GM12878 (cell line): ENCODE measurements at regions not wholly inside any gene's neighbourhood (a gene's known extent, or its start where the extent isn't known, plus 50 kb on each side); places are given as distances from the start of the nearest gene placed in this dataset.

Experiments used
- ATAC-seq: fragments of 200-7000 bp; cut with Tn5 transposase; 3 replicates; pipeline ENCODE4 v1.9.1; 2020; ENCODE audit warnings: mild to moderate bottlenecking, moderate library complexity
- BruUV-seq: library from RNA; stranded (reverse); fragments of 400-500 nt; replicated peaks from 2 replicates; lab custom pipeline; 2021; lab: Mats Ljungman, UMichigan
- CTCF ChIA-PET: fragments of 300-600 bp; sonication (Branson Sonifier 250); formaldehyde crosslinking; extraction: SDS; loops from one replicate; lab custom pipeline; 2021; ENCODE audit warnings: inconsistent platforms; lab: Yijun Ruan, JAX
- POLR2A ChIA-PET: fragments of 350-600 bp; formaldehyde crosslinking; extraction: SDS; loops from one replicate; lab custom pipeline; 2021; ENCODE audit warnings: inconsistent platforms; lab: Charles Lee
- RAD21 ChIA-PET: fragments of 300-600 bp; sonication (Branson Sonifier 250); formaldehyde crosslinking; loops from one replicate; lab custom pipeline; 2023; ENCODE audit warnings: antibody characterized with exemption; ENCODE audit not compliant: unreplicated experiment; lab: Charles Lee
- SMC1A ChIA-PET: fragments of 300-600 bp; sonication (Branson Sonifier 250); formaldehyde crosslinking; loops from one replicate; lab custom pipeline; 2023; ENCODE audit not compliant: unreplicated experiment, uncharacterized antibody; lab: Charles Lee
- DNase-seq: peaks from one replicate; pipeline ENCODE4 v3.0.0-alpha.2; 2011; ENCODE audit warnings: low read depth, low spot score
- FAIRE-seq: peaks from 3 replicates; lab custom pipeline; 2011; peaks lifted over from hg19 to GRCh38; lab: Jason Lieb, UNC
- H2AFZ ChIP-seq: 2 replicates; pipeline ENCODE4 v1.6.0; 2011; ENCODE audit warnings: low read depth, low read length, control low read depth; ENCODE audit not compliant: control insufficient read depth
- H3K27ac ChIP-seq: 2 replicates; pipeline ENCODE4 v1.5.1; 2011; ENCODE audit warnings: control low read depth; ENCODE audit not compliant: control insufficient read depth, insufficient read depth
- H3K27me3 ChIP-seq, 2 experiments: replicated peaks in 1 of 2; 2 replicates each; pipeline versions ENCODE4 v1.6.0 to v1.6.1; 2011; ENCODE audit warnings: low read length in 1 of 2; ENCODE audit not compliant: control insufficient read depth in 2 of 2, insufficient read depth in 2 of 2
- H3K36me3 ChIP-seq, 2 experiments: 2 replicates each; pipeline ENCODE4 v1.5.1; 2011; ENCODE audit warnings: low read length in 1 of 2; ENCODE audit not compliant: control insufficient read depth in 2 of 2, insufficient read depth in 2 of 2
- H3K4me1 ChIP-seq: 2 replicates; pipeline ENCODE4 v1.6.1; 2011; ENCODE audit warnings: mild to moderate bottlenecking, low read length, moderate library complexity, mixed read lengths; ENCODE audit not compliant: control insufficient read depth, insufficient read depth
- H3K4me2 ChIP-seq: 2 replicates; pipeline ENCODE4 v1.6.0; 2011; ENCODE audit warnings: control low read depth; ENCODE audit not compliant: control insufficient read depth, insufficient read depth
- H3K4me3 ChIP-seq: fragments of 200-600 bp; sonication (generic); 2 replicates; pipeline ENCODE4 v1.5.1; 2016
- H3K79me2 ChIP-seq: 2 replicates; pipeline ENCODE4 v1.6.0; 2011; ENCODE audit warnings: low read length; ENCODE audit not compliant: control insufficient read depth, insufficient read depth
- H3K9ac ChIP-seq: 2 replicates; pipeline ENCODE4 v1.8.0; 2011; ENCODE audit warnings: low read length, control low read depth, mixed read lengths; ENCODE audit not compliant: control insufficient read depth, insufficient read depth
- H3K9me3 ChIP-seq: replicated peaks from 3 replicates; pipeline ENCODE4 v1.5.1; 2011; ENCODE audit warnings: mild to moderate bottlenecking, low read length; ENCODE audit not compliant: control insufficient read depth, insufficient read depth
- H4K20me1 ChIP-seq: 2 replicates; pipeline ENCODE4 v1.6.0; 2011; ENCODE audit not compliant: control insufficient read depth, insufficient read depth
- IKZF1 ChIP-seq: fragments of 450-650 bp; conservative IDR thresholded peaks from 2 replicates; pipeline ENCODE4 v1.6.1; 2017; ENCODE audit warnings: antibody characterized with exemption, mild to moderate bottlenecking
- NR2F1 ChIP-seq: fragments of 450-650 bp; conservative IDR thresholded peaks from 2 replicates; pipeline ENCODE4 v1.6.1; 2017; ENCODE audit warnings: mild to moderate bottlenecking
- POLR2A ChIP-seq: IDR thresholded peaks from 2 replicates; pipeline ENCODE4 v1.6.1; 2011; ENCODE audit warnings: low read depth, mild to moderate bottlenecking, low read length
- SKIL ChIP-seq: fragments of 450-650 bp; IDR thresholded peaks from 2 replicates; pipeline ENCODE4 v1.6.1; 2017; ENCODE audit warnings: mild to moderate bottlenecking, low read depth, inconsistent platforms; ENCODE audit not compliant: poor library complexity, severe bottlenecking
- ZNF622 ChIP-seq: fragments of 450-650 bp; IDR thresholded peaks from 2 replicates; pipeline ENCODE4 v1.6.1; 2017; ENCODE audit warnings: mild to moderate bottlenecking, inconsistent platforms
- WGBS: methylation state at CpG from one replicate; pipeline ENCODE4 v1.1.6; 2016; ENCODE audit warnings: low lambda C conversion rate; ENCODE audit not compliant: insufficient replicate concordance, insufficient coverage; ENCODE audit errors: missing lambda C conversion rate; 5-methylcytosine and 5-hydroxymethylcytosine counted together
- in situ Hi-C: fragments of 300-500 bp; cut with MboI; formaldehyde crosslinking; loops from 9 replicates; pipeline ENCODE4 v1.14.3; 2018; ENCODE audit warnings: mixed read lengths
- intact Hi-C: fragments of 100-400 bp; cut with micrococcal nuclease; formaldehyde crosslinking; loops from one replicate; pipeline ENCODE4 v1.14.2; 2022; ENCODE audit not compliant: unreplicated experiment
- TF ChIP-seq, protein P1 (sequence below), 3 experiments: IDR thresholded peaks in 2 of 3; conservative IDR thresholded peaks in 1 of 3; 2 replicates each; pipeline ENCODE4 v1.5.1; 2011; ENCODE audit warnings: low read depth in 3 of 3, low read length in 3 of 3, mild to moderate bottlenecking in 3 of 3, control low read depth in 2 of 3, moderate library complexity in 2 of 3, inconsistent platforms in 1 of 3, mixed read lengths in 1 of 3; ENCODE audit not compliant: control insufficient read depth in 2 of 3, insufficient read depth in 1 of 3; ENCODE audit errors: extremely low read depth in 1 of 3

DNA sequence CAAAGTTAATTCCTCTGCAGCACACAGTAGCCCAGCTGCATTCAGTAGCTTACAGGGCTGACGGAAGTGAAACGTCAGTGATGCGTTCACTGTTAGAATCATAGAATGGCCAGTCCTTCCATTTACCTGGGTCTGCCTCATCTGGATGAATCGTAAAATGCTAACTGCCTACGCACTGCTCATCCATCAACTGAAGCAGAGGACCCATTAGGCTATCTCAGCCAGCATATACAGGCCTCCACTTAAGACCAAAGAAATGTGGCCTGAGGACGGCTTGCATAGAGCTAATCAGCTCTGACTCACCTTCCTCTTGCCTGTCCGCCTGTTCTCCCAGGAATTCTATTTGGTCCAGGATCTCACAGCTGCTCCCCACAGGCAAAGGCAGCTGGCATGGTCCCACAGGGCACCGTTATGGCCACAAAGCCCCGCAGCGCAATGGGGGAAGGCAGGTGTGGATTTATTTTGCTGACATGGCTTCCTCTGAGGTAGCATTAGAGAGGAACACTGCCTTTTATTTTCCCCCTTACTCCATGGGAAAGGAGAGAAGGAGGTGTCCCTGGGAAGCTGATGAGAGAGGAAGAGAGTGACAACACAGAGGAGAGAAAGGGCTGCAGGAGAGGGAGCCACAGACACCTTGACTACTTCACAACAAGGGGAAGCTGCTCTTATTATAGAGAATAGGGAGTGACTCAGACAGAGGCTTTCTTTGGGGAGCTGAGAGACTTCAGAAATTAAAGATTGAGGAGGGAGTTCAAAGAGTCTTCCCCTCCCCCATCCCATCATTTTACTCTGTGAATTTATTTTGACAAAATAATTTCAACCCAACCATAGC, 177.6 kb downstream of the HHIPL2 start:
- Histone ChIP-seq H3K36me3 (no peaks in the 10 kb centered on the region), H2AFZ (no peak overlapping the region), H3K27me3 (no peaks in the 10 kb centered on the region; a peak in 2 of 4 replicates), H4K20me1 (no peaks in the 10 kb centered on the region), H3K4me3 (no peak overlapping the region), H3K79me2 (no peaks in the 10 kb centered on the region), H3K9ac (no peak overlapping the region), H3K4me1 (no peaks in the 10 kb centered on the region), H3K4me2 (no peak overlapping the region), H3K27ac (no peak overlapping the region), H3K9me3 (no peaks in the 10 kb centered on the region)
- no peak for ATAC-seq
- RAD21 ChIA-PET, result no interaction called here
- CTCF ChIA-PET, result no interaction called here
- TF ChIP-seq IKZF1 (no peak), POLR2A (no peak), NR2F1 (no peak), ZNF622 (no peak), SKIL (no peak)
- TF ChIP-seq, protein P1, sequence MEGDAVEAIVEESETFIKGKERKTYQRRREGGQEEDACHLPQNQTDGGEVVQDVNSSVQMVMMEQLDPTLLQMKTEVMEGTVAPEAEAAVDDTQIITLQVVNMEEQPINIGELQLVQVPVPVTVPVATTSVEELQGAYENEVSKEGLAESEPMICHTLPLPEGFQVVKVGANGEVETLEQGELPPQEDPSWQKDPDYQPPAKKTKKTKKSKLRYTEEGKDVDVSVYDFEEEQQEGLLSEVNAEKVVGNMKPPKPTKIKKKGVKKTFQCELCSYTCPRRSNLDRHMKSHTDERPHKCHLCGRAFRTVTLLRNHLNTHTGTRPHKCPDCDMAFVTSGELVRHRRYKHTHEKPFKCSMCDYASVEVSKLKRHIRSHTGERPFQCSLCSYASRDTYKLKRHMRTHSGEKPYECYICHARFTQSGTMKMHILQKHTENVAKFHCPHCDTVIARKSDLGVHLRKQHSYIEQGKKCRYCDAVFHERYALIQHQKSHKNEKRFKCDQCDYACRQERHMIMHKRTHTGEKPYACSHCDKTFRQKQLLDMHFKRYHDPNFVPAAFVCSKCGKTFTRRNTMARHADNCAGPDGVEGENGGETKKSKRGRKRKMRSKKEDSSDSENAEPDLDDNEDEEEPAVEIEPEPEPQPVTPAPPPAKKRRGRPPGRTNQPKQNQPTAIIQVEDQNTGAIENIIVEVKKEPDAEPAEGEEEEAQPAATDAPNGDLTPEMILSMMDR (IDR thresholded peaks at IDR 0.05 in 2 of 3, conservative IDR thresholded peaks at IDR 0.05 in 1 of 3; ENCODE audit: control insufficient read depth in 2 of 3, extremely low read depth in 1 of 3, insufficient read depth in 1 of 3, low read depth in 3 of 3, low read length in 3 of 3), result no peak
- no peak for FAIRE-seq
- WGBS, result 52% methylated on average over 10 of the region's 10 CpGs
- no TSS peak for BruUV-seq
- no peak for DNase-seq
- intact Hi-C loops, result no loop called here
- SMC1A ChIA-PET, result no interaction called here
- in situ Hi-C loops, result no loop called here
- POLR2A ChIA-PET, result no interaction called here
